OCI-LY1 (cell line): ENCODE measurements at regions not wholly inside any gene's neighbourhood (a gene's known extent, or its start where the extent isn't known, plus 50 kb on each side); places are given as distances from the start of the nearest gene placed in this dataset.

Source experiments
- H2AFZ ChIP-seq: fragments of 200-600 bp; sonication (generic), shearing (Covaris generic); 2 replicates; pipeline ENCODE4 v1.6.0; 2014; ENCODE audit warnings: antibody characterized with exemption, mild to moderate bottlenecking, low read length
- H3F3A ChIP-seq: fragments of 200-600 bp; sonication (generic), shearing (Covaris generic); 2 replicates; pipeline ENCODE4 v1.6.0; 2014; ENCODE audit warnings: mild to moderate bottlenecking, antibody characterized with exemption, low read length, moderate library complexity; ENCODE audit not compliant: insufficient read depth
- H3K27ac ChIP-seq: fragments of 200-600 bp; sonication (generic); 2 replicates; pipeline ENCODE4 v1.5.1; 2014; ENCODE audit warnings: low read length, mixed run types, mild to moderate bottlenecking, low read depth; ENCODE audit not compliant: poor library complexity, severe bottlenecking
- H3K27me3 ChIP-seq: fragments of 200-600 bp; sonication (generic); 2 replicates; pipeline ENCODE4 v1.6.0; 2014; ENCODE audit warnings: antibody characterized with exemption, mild to moderate bottlenecking, low read length, moderate library complexity; ENCODE audit not compliant: insufficient read depth
- H3K36me3 ChIP-seq: fragments of 200-600 bp; sonication (generic); 2 replicates; pipeline ENCODE4 v1.6.1; 2014; ENCODE audit warnings: mild to moderate bottlenecking, antibody characterized with exemption, low read length, moderate library complexity, mixed read lengths; ENCODE audit not compliant: insufficient read depth
- H3K4me1 ChIP-seq: fragments of 200-600 bp; sonication (generic); 2 replicates; pipeline ENCODE4 v1.5.1; 2014; ENCODE audit warnings: mild to moderate bottlenecking, low read length, moderate library complexity; ENCODE audit not compliant: insufficient read depth, severe bottlenecking
- H3K4me2 ChIP-seq: fragments of 200-600 bp; sonication (generic), shearing (Covaris generic); 2 replicates; pipeline ENCODE4 v1.6.1; 2014; ENCODE audit warnings: low read length
- H3K4me3 ChIP-seq: fragments of 200-600 bp; sonication (generic); 2 replicates; pipeline ENCODE4 v1.5.1; 2014; ENCODE audit warnings: low read length, low read depth, mild to moderate bottlenecking, mixed read lengths; ENCODE audit not compliant: poor library complexity, severe bottlenecking
- H3K79me2 ChIP-seq: fragments of 200-600 bp; shearing (Covaris generic); 2 replicates; pipeline ENCODE4 v1.6.1; 2016; ENCODE audit warnings: mixed run types, low read length, mixed read lengths; ENCODE audit not compliant: insufficient read depth
- H3K9ac ChIP-seq: fragments of 200-600 bp; sonication (generic), shearing (Covaris generic); 2 replicates; pipeline ENCODE4 v1.6.1; 2014; ENCODE audit warnings: mild to moderate bottlenecking, low read length, mixed read lengths
- H3K9me2 ChIP-seq: fragments of 200-600 bp; sonication (generic), shearing (Covaris generic); 2 replicates; pipeline ENCODE4 v1.6.1; 2014; ENCODE audit warnings: low read depth, mild to moderate bottlenecking, low read length, mixed read lengths
- H3K9me3 ChIP-seq: fragments of 200-600 bp; shearing (Covaris generic); 2 replicates; pipeline ENCODE4 v1.6.1; 2014; ENCODE audit warnings: low read length, mixed read lengths
- H4K20me1 ChIP-seq: fragments of 200-600 bp; sonication (generic), shearing (Covaris generic); 2 replicates; pipeline ENCODE4 v1.6.0; 2016; ENCODE audit warnings: mild to moderate bottlenecking, low read length; ENCODE audit not compliant: insufficient read depth
- CTCF ChIP-seq: fragments of 200-600 bp; sonication (generic), shearing (Covaris generic); IDR thresholded peaks from 2 replicates; pipeline ENCODE4 v1.5.1; 2017; ENCODE audit warnings: mild to moderate bottlenecking, antibody characterized with exemption, low read length, moderate library complexity, mixed read lengths
- EZH2 ChIP-seq: fragments of 200-600 bp; sonication (generic), shearing (Covaris generic); IDR thresholded peaks from 2 replicates; pipeline ENCODE4 v1.8.0; 2017; ENCODE audit warnings: borderline replicate concordance, mixed run types, mild to moderate bottlenecking, antibody characterized with exemption, low read length, moderate library complexity, mixed read lengths

GRCh38 chr6:128642132-128642531 lies 121.7 kb upstream of the PTPRK start:
- Histone ChIP-seq H3K36me3 (no peaks in the 10 kb centered on the region), H3K27ac (no peak overlapping the region), H3K79me2 (no peaks in the 10 kb centered on the region), H3K27me3 (no peaks in the 10 kb centered on the region), H4K20me1 (no peaks in the 10 kb centered on the region), H3K9ac (no peak overlapping the region), H3K9me3 (no peaks in the 10 kb centered on the region), H3K9me2 (no peaks in the 10 kb centered on the region), H3K4me2 (no peak overlapping the region), H3K4me3 (no peak overlapping the region), H2AFZ (no peak overlapping the region), H3F3A (no peaks in the 10 kb centered on the region), H3K4me1 (no peaks in the 10 kb centered on the region)
- TF ChIP-seq CTCF (no peak), EZH2 (no peak)

- Histone ChIP-seq H3K4me2 (no peak overlapping the region), H3K9ac (no peak overlapping the region), H3K9me3 (no peaks in the 10 kb centered on the region), H3K79me2 (no peaks in the 10 kb centered on the region), H3K27ac (no peak overlapping the region), H3F3A (no peaks in the 10 kb centered on the region), H3K27me3 (no peaks in the 10 kb centered on the region), H3K4me3 (no peak overlapping the region), H4K20me1 (no peaks in the 10 kb centered on the region), H3K9me2 (no peaks in the 10 kb centered on the region), H2AFZ (no peak overlapping the region), H3K36me3 (no peaks in the 10 kb centered on the region), H3K4me1 (no peaks in the 10 kb centered on the region)
- no peak for TF ChIP-seq CTCF
- no peak for TF ChIP-seq EZH2
Observed at GRCh38 chr6:128641703-128642102, 121.3 kb upstream of the PTPRK start.

DNA sequence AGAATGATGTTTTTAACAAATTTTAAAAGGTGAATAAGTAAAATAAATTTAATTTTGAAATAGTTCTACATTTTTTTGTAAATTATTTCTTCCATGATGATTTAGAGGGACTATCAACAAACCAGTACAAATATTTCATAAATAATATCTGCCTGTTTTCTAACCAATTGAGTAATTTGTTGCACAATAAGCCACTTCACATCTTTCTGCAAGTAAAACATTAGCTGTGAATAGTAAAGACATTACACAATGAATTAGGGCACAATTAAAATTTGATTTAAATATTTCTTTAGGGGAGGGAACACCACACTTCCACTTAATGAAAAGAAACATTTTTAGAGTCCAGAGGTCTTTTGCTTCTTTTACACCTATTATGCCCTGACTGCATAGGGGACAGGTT lies 118.4 kb upstream of the PTPRK start:
- H3K4me3 ChIP-seq: no peak overlapping the region
- TF ChIP-seq CTCF (no peak), EZH2 (no peak)
- H3K27me3 ChIP-seq: no peaks in the 10 kb centered on the region
- H3K9me2 ChIP-seq: no peaks in the 10 kb centered on the region
- no peaks in the 10 kb centered on the region for H4K20me1 ChIP-seq
- H3K9ac ChIP-seq: no peak overlapping the region
- H3K79me2 ChIP-seq: no peaks in the 10 kb centered on the region
- H3K9me3 ChIP-seq: no peaks in the 10 kb centered on the region
- no peak overlapping the region for H2AFZ ChIP-seq
- H3K27ac ChIP-seq: no peak overlapping the region
- H3F3A ChIP-seq: no peaks in the 10 kb centered on the region
- H3K4me2 ChIP-seq: no peak overlapping the region
- no peaks in the 10 kb centered on the region for H3K36me3 ChIP-seq
- H3K4me1 ChIP-seq: no peaks in the 10 kb centered on the region
